ENCODE measurements at regions not wholly inside any gene's neighbourhood (a gene's known extent, or its start where the extent isn't known, plus 50 kb on each side); places are given as distances from the start of the nearest gene placed in this dataset.

DNA sequence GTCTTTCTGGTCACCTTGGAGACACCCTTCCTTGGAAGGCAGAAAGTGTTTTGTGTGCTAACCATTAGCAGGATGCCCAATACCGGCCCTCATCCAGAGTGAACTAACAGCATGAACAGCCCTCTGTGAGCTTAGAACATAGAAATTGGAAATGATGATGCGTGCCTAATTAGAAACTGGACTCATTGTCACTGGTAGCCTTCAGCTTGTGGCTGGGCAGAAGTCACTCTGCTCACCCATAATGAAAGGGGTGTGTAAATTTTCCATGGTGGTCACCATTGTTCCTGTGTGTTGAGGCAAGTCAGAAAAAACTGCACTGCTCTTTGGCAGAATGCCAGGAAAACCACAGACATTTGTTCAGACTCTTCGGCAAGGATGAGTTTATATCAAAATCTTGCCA lies 74.7 kb upstream of the CNTN4 start:
- Mint-ChIP-seq H3K36me3 (ENCODE audit: insufficient read depth, unreplicated experiment) (no peaks in the 10 kb centered on the region), H3K4me1 (ENCODE audit: low read depth, unreplicated experiment) (no peaks in the 10 kb centered on the region), H3K4me3 (ENCODE audit: unreplicated experiment) (no peak overlapping the region), H3K27ac (ENCODE audit: unreplicated experiment) (no peak overlapping the region), H3K27me3 (ENCODE audit: insufficient read depth, unreplicated experiment) (no peaks in the 10 kb centered on the region), H3K9me3 (ENCODE audit: unreplicated experiment) (no peaks in the 10 kb centered on the region)
- no TSS peak for BruUV-seq (replicated peaks)
- H3K36me3 ChIP-seq (ENCODE audit: control insufficient read depth, insufficient read depth, low read length) = no peaks in the 10 kb centered on the region
- peaks cover 11% of the 10 kb centered on the region for H3K4me1 ChIP-seq
- ChIA-PET POLR2A (no interaction called here), CTCF (no interaction called here)
- TF ChIP-seq, protein P1, sequence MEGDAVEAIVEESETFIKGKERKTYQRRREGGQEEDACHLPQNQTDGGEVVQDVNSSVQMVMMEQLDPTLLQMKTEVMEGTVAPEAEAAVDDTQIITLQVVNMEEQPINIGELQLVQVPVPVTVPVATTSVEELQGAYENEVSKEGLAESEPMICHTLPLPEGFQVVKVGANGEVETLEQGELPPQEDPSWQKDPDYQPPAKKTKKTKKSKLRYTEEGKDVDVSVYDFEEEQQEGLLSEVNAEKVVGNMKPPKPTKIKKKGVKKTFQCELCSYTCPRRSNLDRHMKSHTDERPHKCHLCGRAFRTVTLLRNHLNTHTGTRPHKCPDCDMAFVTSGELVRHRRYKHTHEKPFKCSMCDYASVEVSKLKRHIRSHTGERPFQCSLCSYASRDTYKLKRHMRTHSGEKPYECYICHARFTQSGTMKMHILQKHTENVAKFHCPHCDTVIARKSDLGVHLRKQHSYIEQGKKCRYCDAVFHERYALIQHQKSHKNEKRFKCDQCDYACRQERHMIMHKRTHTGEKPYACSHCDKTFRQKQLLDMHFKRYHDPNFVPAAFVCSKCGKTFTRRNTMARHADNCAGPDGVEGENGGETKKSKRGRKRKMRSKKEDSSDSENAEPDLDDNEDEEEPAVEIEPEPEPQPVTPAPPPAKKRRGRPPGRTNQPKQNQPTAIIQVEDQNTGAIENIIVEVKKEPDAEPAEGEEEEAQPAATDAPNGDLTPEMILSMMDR (IDR thresholded peaks at IDR 0.05; ENCODE audit: insufficient read depth in 1 of 2, low read depth in 1 of 2, low read length in 1 of 2, severe bottlenecking in 1 of 2, unreplicated experiment in 1 of 2) = no peak
- no peaks in the 10 kb centered on the region for H3K9me3 ChIP-seq
- no peaks in the 10 kb centered on the region for H3K27me3 ChIP-seq (replicated peaks; ENCODE audit: control insufficient read depth, insufficient read depth, low read length)
- DNase-seq = no peak
- H3K4me3 ChIP-seq (ENCODE audit: low read depth, low read length) = no peak overlapping the region
- intact Hi-C loops (cut with micrococcal nuclease; ENCODE audit: unreplicated experiment) = no loop called here

DNA sequence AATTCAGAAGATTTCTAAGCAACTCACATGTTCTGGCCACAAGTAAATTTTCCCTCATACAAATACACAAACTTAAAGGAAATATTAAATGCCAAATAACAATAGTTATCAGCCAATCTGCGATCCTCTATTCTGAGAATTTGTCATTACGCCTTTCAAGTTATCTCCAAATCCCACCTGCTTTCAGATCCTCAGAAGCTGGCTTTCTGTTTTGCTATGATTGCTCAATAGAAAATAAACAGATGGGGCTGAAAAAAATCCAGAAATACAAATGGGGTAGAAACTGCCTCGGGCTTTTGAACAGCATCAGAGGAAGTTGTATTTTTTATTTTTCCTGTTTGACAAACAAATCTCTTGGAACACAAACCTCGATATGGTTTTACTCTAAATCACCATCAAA lies 74.0 kb upstream of the CNTN4 start:
- Mint-ChIP-seq H3K27me3 (ENCODE audit: insufficient read depth, unreplicated experiment) (no peaks in the 10 kb centered on the region), H3K4me1 (ENCODE audit: low read depth, unreplicated experiment) (no peaks in the 10 kb centered on the region), H3K36me3 (ENCODE audit: insufficient read depth, unreplicated experiment) (no peaks in the 10 kb centered on the region), H3K4me3 (ENCODE audit: unreplicated experiment) (no peak overlapping the region), H3K27ac (ENCODE audit: unreplicated experiment) (no peak overlapping the region), H3K9me3 (ENCODE audit: unreplicated experiment) (no peaks in the 10 kb centered on the region)
- POLR2A ChIA-PET = no interaction called here
- no peaks in the 10 kb centered on the region for H3K27me3 ChIP-seq (replicated peaks; ENCODE audit: control insufficient read depth, insufficient read depth, low read length)
- TF ChIP-seq, protein P1 (IDR thresholded peaks at IDR 0.05; ENCODE audit: insufficient read depth in 1 of 2, low read depth in 1 of 2, low read length in 1 of 2, severe bottlenecking in 1 of 2, unreplicated experiment in 1 of 2) = no peak
- BruUV-seq (replicated peaks) = no TSS peak
- peaks cover 11% of the 10 kb centered on the region for H3K4me1 ChIP-seq
- CTCF ChIA-PET = no interaction called here
- no peaks in the 10 kb centered on the region for H3K36me3 ChIP-seq (ENCODE audit: control insufficient read depth, insufficient read depth, low read length)
- H3K4me3 ChIP-seq (ENCODE audit: low read depth, low read length) = no peak overlapping the region
- intact Hi-C loops (cut with micrococcal nuclease; ENCODE audit: unreplicated experiment) = no loop called here
- DNase-seq = no peak
- no peaks in the 10 kb centered on the region for H3K9me3 ChIP-seq

DNA sequence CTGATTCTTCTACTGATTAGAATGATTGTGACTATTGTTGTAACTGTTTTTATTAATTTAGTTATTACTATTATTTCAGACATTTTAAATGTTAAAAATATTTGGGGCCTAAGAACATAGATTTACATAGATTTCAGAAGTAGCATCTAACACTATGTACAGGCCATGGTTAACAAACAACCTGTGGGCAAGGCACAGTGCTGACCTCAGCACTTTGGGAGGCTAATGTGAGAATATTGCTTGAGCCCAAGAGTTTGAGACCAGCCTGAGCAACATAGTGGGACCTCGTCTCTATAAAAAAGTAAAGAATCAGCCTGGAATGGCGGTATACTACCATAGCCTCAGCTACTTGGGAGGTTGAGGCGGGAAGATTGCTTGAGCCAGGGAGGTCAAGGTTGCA lies 69.1 kb upstream of the CNTN4 start:
- no TSS peak for BruUV-seq (replicated peaks)
- Histone ChIP-seq H3K36me3 (ENCODE audit: control insufficient read depth, insufficient read depth, low read length) (no peaks in the 10 kb centered on the region), H3K27me3 (replicated peaks; ENCODE audit: control insufficient read depth, insufficient read depth, low read length) (no peaks in the 10 kb centered on the region), H3K9me3 (no peaks in the 10 kb centered on the region), H3K4me3 (ENCODE audit: low read depth, low read length) (no peak overlapping the region), H3K4me1 (peaks cover 2% of the 10 kb centered on the region; the same call in 1 of the 2 replicates)
- TF ChIP-seq, protein P1 (IDR thresholded peaks at IDR 0.05; ENCODE audit: insufficient read depth in 1 of 2, low read depth in 1 of 2, low read length in 1 of 2, severe bottlenecking in 1 of 2, unreplicated experiment in 1 of 2) = no peak
- no peak for DNase-seq
- Mint-ChIP-seq H3K4me3 (ENCODE audit: unreplicated experiment) (no peak overlapping the region), H3K9me3 (ENCODE audit: unreplicated experiment) (peaks cover 9% of the 10 kb centered on the region), H3K27ac (ENCODE audit: unreplicated experiment) (no peak overlapping the region), H3K36me3 (ENCODE audit: insufficient read depth, unreplicated experiment) (no peaks in the 10 kb centered on the region), H3K4me1 (ENCODE audit: low read depth, unreplicated experiment) (no peaks in the 10 kb centered on the region), H3K27me3 (ENCODE audit: insufficient read depth, unreplicated experiment) (peaks cover 5% of the 10 kb centered on the region)
- ChIA-PET POLR2A (no interaction called here), CTCF (no interaction called here)
- intact Hi-C loops (cut with micrococcal nuclease; ENCODE audit: unreplicated experiment) = no loop called here
